ENCODE measurements at regions not wholly inside any gene's neighbourhood (a gene's known extent, or its start where the extent isn't known, plus 50 kb on each side); places are given as distances from the start of the nearest gene placed in this dataset.

- TF ChIP-seq SIN3A (IDR thresholded peaks at IDR 0.05; ENCODE audit: borderline replicate concordance, insufficient read depth, low read length) (no peak), POLR2AphosphoS5 (IDR thresholded peaks at IDR 0.05; ENCODE audit: low read depth, low read length) (no peak), REST (IDR thresholded peaks at IDR 0.05; ENCODE audit: insufficient read depth in 1 of 2, low read depth in 2 of 2, low read length in 2 of 2) (no peak), TAF1 (IDR thresholded peaks at IDR 0.05; ENCODE audit: borderline replicate concordance, insufficient read depth, low read length) (no peak), FOXP2 (optimal IDR thresholded peaks at IDR 0.05; ENCODE audit: borderline replicate concordance, extremely low read depth, extremely low read length, insufficient read depth) (no peak)
These were observed 89.1 kb upstream of the VSTM2B start for GRCh38 chr19:29436591-29437103.

GRCh38 chr19:29439021-29439420, 86.8 kb upstream of the VSTM2B start:
- no peak for TF ChIP-seq TAF1 (IDR thresholded peaks at IDR 0.05; ENCODE audit: borderline replicate concordance, insufficient read depth, low read length)
- no peak for TF ChIP-seq FOXP2 (optimal IDR thresholded peaks at IDR 0.05; ENCODE audit: borderline replicate concordance, extremely low read depth, extremely low read length, insufficient read depth)
- TF ChIP-seq REST (IDR thresholded peaks at IDR 0.05; ENCODE audit: insufficient read depth in 1 of 2, low read depth in 2 of 2, low read length in 2 of 2): no peak
- TF ChIP-seq POLR2AphosphoS5 (IDR thresholded peaks at IDR 0.05; ENCODE audit: low read depth, low read length): no peak
- TF ChIP-seq SIN3A (IDR thresholded peaks at IDR 0.05; ENCODE audit: borderline replicate concordance, insufficient read depth, low read length): no peak

GRCh38 chr19:29439688-29440550, 85.9 kb upstream of the VSTM2B start:
- no peak for TF ChIP-seq REST (IDR thresholded peaks at IDR 0.05; ENCODE audit: insufficient read depth in 1 of 2, low read depth in 2 of 2, low read length in 2 of 2)
- no peak for TF ChIP-seq TAF1 (IDR thresholded peaks at IDR 0.05; ENCODE audit: borderline replicate concordance, insufficient read depth, low read length)
- no peak for TF ChIP-seq FOXP2 (optimal IDR thresholded peaks at IDR 0.05; ENCODE audit: borderline replicate concordance, extremely low read depth, extremely low read length, insufficient read depth)
- no peak for TF ChIP-seq SIN3A (IDR thresholded peaks at IDR 0.05; ENCODE audit: borderline replicate concordance, insufficient read depth, low read length)
- TF ChIP-seq POLR2AphosphoS5 (IDR thresholded peaks at IDR 0.05; ENCODE audit: low read depth, low read length): no peak

GRCh38 chr19:29442094-29442493, 83.7 kb upstream of the VSTM2B start:
- TF ChIP-seq REST (IDR thresholded peaks at IDR 0.05; ENCODE audit: insufficient read depth in 1 of 2, low read depth in 2 of 2, low read length in 2 of 2) (no peak), TAF1 (IDR thresholded peaks at IDR 0.05; ENCODE audit: borderline replicate concordance, insufficient read depth, low read length) (no peak), POLR2AphosphoS5 (IDR thresholded peaks at IDR 0.05; ENCODE audit: low read depth, low read length) (no peak), SIN3A (IDR thresholded peaks at IDR 0.05; ENCODE audit: borderline replicate concordance, insufficient read depth, low read length) (no peak), FOXP2 (optimal IDR thresholded peaks at IDR 0.05; ENCODE audit: borderline replicate concordance, extremely low read depth, extremely low read length, insufficient read depth) (no peak)

Measured in PFSK-1 (cell line).